SK-N-SH (cell line): ENCODE measurements at regions not wholly inside any gene's neighbourhood (a gene's known extent, or its start where the extent isn't known, plus 50 kb on each side); places are given as distances from the start of the nearest gene placed in this dataset.

Source experiments
- CTCF ChIA-PET: fragments of 300-600, 350-600 bp; formaldehyde crosslinking; extraction: SDS; loops from one replicate; lab custom pipeline; 2021; lab: Yijun Ruan, JAX
- POLR2A ChIA-PET: fragments of 350-600 bp; sonication (Branson Sonifier 250); formaldehyde crosslinking; extraction: SDS; loops from one replicate; lab custom pipeline; 2020; ENCODE audit warnings: antibody characterized with exemption, inconsistent platforms; lab: Yijun Ruan, JAX
- DNase-seq: peaks from one replicate; pipeline ENCODE4 v3.0.0; 2012
- H2AFZ ChIP-seq: fragments of 200-600 bp; sonication (generic); 2 replicates; pipeline ENCODE4 v1.8.1; 2016; ENCODE audit warnings: antibody characterized with exemption, mild to moderate bottlenecking, low read depth
- H3F3A ChIP-seq: fragments of 200-600 bp; sonication (generic); replicated peaks from 2 replicates; pipeline ENCODE3; 2016; ENCODE audit warnings: antibody characterized with exemption, mild to moderate bottlenecking; ENCODE audit not compliant: insufficient read depth
- H3K27ac ChIP-seq, 2 experiments: fragments of 200-500 bp in 1 of 2; fragments of 200-600 bp in 1 of 2; sonication (Bioruptor generic) in 1 of 2; sonication (generic), shearing (Covaris generic) in 1 of 2; 2 replicates each; pipeline versions ENCODE4 v1.5.1 to v1.6.1; 2014 to 2016; ENCODE audit warnings: low read depth in 2 of 2, inconsistent platforms in 1 of 2, low read length in 1 of 2, mild to moderate bottlenecking in 1 of 2, mixed read lengths in 1 of 2
- H3K27me3 ChIP-seq: fragments of 200-600 bp; sonication (generic), shearing (Covaris generic); 2 replicates; pipeline ENCODE4 v1.6.1; 2016; ENCODE audit warnings: mixed run types; ENCODE audit not compliant: insufficient read depth
- H3K36me3 ChIP-seq, 2 experiments: fragments of 200-500 bp in 1 of 2; fragments of 200-600 bp in 1 of 2; sonication (Bioruptor generic) in 1 of 2; sonication (generic) in 1 of 2; replicated peaks in 1 of 2; 2 replicates each; pipeline versions ENCODE3 to v1.5.1; 2014 to 2016; ENCODE audit warnings: low read length in 1 of 2, mild to moderate bottlenecking in 1 of 2; ENCODE audit not compliant: insufficient read depth in 2 of 2, control insufficient read depth in 1 of 2
- H3K4me1 ChIP-seq, 2 experiments: fragments of 200-500 bp in 1 of 2; fragments of 200-600 bp in 1 of 2; sonication (Bioruptor generic) in 1 of 2; sonication (generic), shearing (Covaris generic) in 1 of 2; 2 replicates each; pipeline versions ENCODE4 v1.5.1 to v1.6.1; 2014 to 2016; ENCODE audit warnings: low read depth in 1 of 2, low read length in 1 of 2, mixed run types in 1 of 2; ENCODE audit not compliant: insufficient read depth in 2 of 2, control insufficient read depth in 1 of 2
- H3K4me2 ChIP-seq: fragments of 200-600 bp; sonication (generic), shearing (Covaris generic); 2 replicates; pipeline ENCODE4 v1.6.1; 2017; ENCODE audit warnings: mixed run types
- H3K4me3 ChIP-seq, 2 experiments: fragments of 200-500 bp in 1 of 2; fragments of 200-600 bp in 1 of 2; sonication (Bioruptor generic) in 1 of 2; sonication (generic), shearing (Covaris generic) in 1 of 2; 2 replicates each; pipeline versions ENCODE4 v1.5.1 to v1.8.1; 2014 to 2016; ENCODE audit warnings: low read depth in 2 of 2, inconsistent platforms in 1 of 2, low read length in 1 of 2, mild to moderate bottlenecking in 1 of 2, mixed read lengths in 1 of 2, moderate library complexity in 1 of 2
- H3K79me2 ChIP-seq: fragments of 200-600 bp; sonication (generic); 2 replicates; pipeline ENCODE4 v1.8.1; 2017; ENCODE audit warnings: mild to moderate bottlenecking; ENCODE audit not compliant: insufficient read depth
- H3K9ac ChIP-seq: fragments of 200-600 bp; sonication (generic); 2 replicates; pipeline ENCODE4 v1.6.1; 2017; ENCODE audit warnings: mixed run types
- H3K9me2 ChIP-seq: fragments of 200-600 bp; sonication (generic); 2 replicates; pipeline ENCODE4 v1.6.1; 2017; ENCODE audit warnings: mixed run types
- H3K9me3 ChIP-seq: fragments of 200-600 bp; sonication (generic); 2 replicates; pipeline ENCODE4 v1.6.1; 2017; ENCODE audit warnings: mixed run types, mild to moderate bottlenecking, moderate library complexity
- H4K20me1 ChIP-seq: fragments of 200-600 bp; sonication (generic); 2 replicates; pipeline ENCODE4 v1.6.1; 2017; ENCODE audit warnings: mild to moderate bottlenecking, mixed run types; ENCODE audit not compliant: insufficient read depth
- CHD2 ChIP-seq: fragments of 150-350 bp; IDR thresholded peaks from 2 replicates; pipeline ENCODE4 v1.6.1; 2018; ENCODE audit warnings: low read length; ENCODE audit not compliant: partially characterized antibody
- ELF1 ChIP-seq: IDR thresholded peaks from 2 replicates; pipeline ENCODE4 v1.4.0; 2012
- EZH2phosphoT487 ChIP-seq: fragments of 200-600 bp; sonication (generic); IDR thresholded peaks from 2 replicates; pipeline ENCODE4 v1.6.1; 2017; ENCODE audit warnings: low read depth, mixed run types, mild to moderate bottlenecking, antibody characterized with exemption, moderate library complexity, borderline replicate concordance
- FOSL2 ChIP-seq: IDR thresholded peaks from 2 replicates; pipeline ENCODE4 v1.4.0; 2012; ENCODE audit warnings: low read depth, mild to moderate bottlenecking, moderate library complexity, borderline replicate concordance
- FOXJ3 ChIP-seq: sonication (generic); formaldehyde crosslinking; IDR thresholded peaks from 2 replicates; pipeline ENCODE4 v1.5.1; 2020; ENCODE audit warnings: mild to moderate bottlenecking, missing genetic modification reagents
- GATA2 ChIP-seq: sonication (generic); formaldehyde crosslinking; IDR thresholded peaks from 2 replicates; pipeline ENCODE4 v1.5.0; 2020; ENCODE audit warnings: mild to moderate bottlenecking, missing genetic modification reagents
- MAX ChIP-seq: IDR thresholded peaks from 2 replicates; pipeline ENCODE4 v1.4.0; 2012; ENCODE audit warnings: low read depth
- MEF2A ChIP-seq: IDR thresholded peaks from 2 replicates; pipeline ENCODE4 v1.4.0; 2012; ENCODE audit warnings: low read depth, borderline replicate concordance
- NRF1 ChIP-seq: IDR thresholded peaks from 2 replicates; pipeline ENCODE4 v1.6.1; 2012; ENCODE audit warnings: low read depth, mild to moderate bottlenecking, low read length
- RXRA ChIP-seq: IDR thresholded peaks from 2 replicates; pipeline ENCODE4 v1.4.0; 2012; ENCODE audit warnings: low read depth, mild to moderate bottlenecking, borderline replicate concordance
- TCF12 ChIP-seq: IDR thresholded peaks from 2 replicates; pipeline ENCODE4 v1.4.0; 2012
- TEAD4 ChIP-seq: IDR thresholded peaks from 2 replicates; pipeline ENCODE4 v1.4.0; 2012; ENCODE audit warnings: mild to moderate bottlenecking, borderline replicate concordance; ENCODE audit not compliant: insufficient read depth
- YY1 ChIP-seq: IDR thresholded peaks from 2 replicates; pipeline ENCODE4 v1.4.0; 2012; ENCODE audit warnings: low read depth, mild to moderate bottlenecking
- WGBS: methylation state at CpG from one replicate; pipeline ENCODE4 v1.1.6; 2017; ENCODE audit warnings: low lambda C conversion rate; 5-methylcytosine and 5-hydroxymethylcytosine counted together

- 55% methylated on average over 5 of the region's 5 CpGs for WGBS
- TF ChIP-seq CHD2 (no peak), TEAD4 (no peak), TCF12 (no peak)
- Histone ChIP-seq H3K27me3 (no peaks in the 10 kb centered on the region), H3F3A (no peaks in the 10 kb centered on the region), H2AFZ (no peak overlapping the region), H3K79me2 (no peaks in the 10 kb centered on the region), H3K9ac (no peak overlapping the region), H3K9me2 (no peaks in the 10 kb centered on the region), H3K36me3 (no peaks in the 10 kb centered on the region), H3K9me3 (no peaks in the 10 kb centered on the region), H3K4me2 (no peak overlapping the region), H4K20me1 (no peaks in the 10 kb centered on the region), H3K27ac (no peak overlapping the region), H3K4me1 (no peaks in the 10 kb centered on the region), H3K4me3 (no peak overlapping the region)
- POLR2A ChIA-PET = no interaction called here
- no peak for DNase-seq
- CTCF ChIA-PET = interaction anchor here (1.5 kb wide), 1 partner anchor 57 kb away, joined by 5 read pairs; no protein-coding TSS in a partner anchor
Observed at GRCh38 chr11:71144010-71144409, 108.4 kb downstream of the SHANK2 start.

GRCh38 chr11:71140206-71140919 lies 112.0 kb downstream of the SHANK2 start:
- Histone ChIP-seq H3K9me3 (no peaks in the 10 kb centered on the region), H4K20me1 (no peaks in the 10 kb centered on the region), H3K36me3 (no peaks in the 10 kb centered on the region), H3K4me1 (no peaks in the 10 kb centered on the region), H3K27me3 (no peaks in the 10 kb centered on the region), H3F3A (no peaks in the 10 kb centered on the region), H3K4me2 (no peak overlapping the region), H3K27ac (no peak overlapping the region), H3K4me3 (no peak overlapping the region), H3K79me2 (no peaks in the 10 kb centered on the region), H2AFZ (no peak overlapping the region), H3K9ac (no peak overlapping the region), H3K9me2 (no peaks in the 10 kb centered on the region)
- WGBS = 64% methylated on average over 12 of the region's 22 CpGs
- DNase-seq = no peak
- ChIA-PET POLR2A (no interaction called here), CTCF (no interaction called here)
- TF ChIP-seq NRF1 = no peak
- TF ChIP-seq ELF1 = no peak
- TF ChIP-seq GATA2 (CRISPR knock-in tag) = no peak
- no peak for TF ChIP-seq MAX
- no peak for TF ChIP-seq MEF2A
- TF ChIP-seq RXRA = no peak
- TF ChIP-seq FOXJ3 (CRISPR knock-in tag) = no peak

- ChIA-PET POLR2A (no interaction called here), CTCF (no interaction called here)
- no peaks in the 10 kb centered on the region for H3K79me2 ChIP-seq
- no peaks in the 10 kb centered on the region for H4K20me1 ChIP-seq
- no peaks in the 10 kb centered on the region for H3K9me2 ChIP-seq
- TF ChIP-seq EZH2phosphoT487 (no peak), RXRA (no peak), FOSL2 (no peak), YY1 (no peak)
- H3K9ac ChIP-seq = no peak overlapping the region
- no peak overlapping the region for H3K27ac ChIP-seq
- no peak overlapping the region for H3K4me3 ChIP-seq
- WGBS = 40% methylated on average over 7 of the region's 16 CpGs
- H3K9me3 ChIP-seq = no peaks in the 10 kb centered on the region
- no peaks in the 10 kb centered on the region for H3K27me3 ChIP-seq
- DNase-seq = no peak
- H2AFZ ChIP-seq = no peak overlapping the region
- no peak overlapping the region for H3K4me2 ChIP-seq
- no peaks in the 10 kb centered on the region for H3F3A ChIP-seq
- no peaks in the 10 kb centered on the region for H3K36me3 ChIP-seq
- no peaks in the 10 kb centered on the region for H3K4me1 ChIP-seq
Observed at GRCh38 chr11:71139516-71140205, 112.7 kb downstream of the SHANK2 start.
